CD1c-positive myeloid dendritic cell (primary cell): ENCODE measurements at regions not wholly inside any gene's neighbourhood (a gene's known extent, or its start where the extent isn't known, plus 50 kb on each side); places are given as distances from the start of the nearest gene placed in this dataset.
A peak's percentile ranks its signal among the peaks of the same experiment; 100 is the strongest.
"Not testable (repeated sequence)": the region's sequence is repeated elsewhere in the genome, so short reads cannot be mapped to it uniquely, and the experiment has no call there.

Experiments
- DNase-seq: peaks from one replicate; pipeline ENCODE4 v3.0.0-alpha.2; 2016; ENCODE audit errors: extremely low spot score

GRCh38 chr1:214143006-214143992 lies 137.7 kb upstream of the SMYD2 start:
- DNase-seq = no peak

GRCh38 chr1:214144521-214144920 lies 136.4 kb upstream of the SMYD2 start:
- DNase-seq = not testable (repeated sequence)

GRCh38 chr1:214146523-214146922 lies 134.4 kb upstream of the SMYD2 start:
- DNase-seq = no peak

- DNase-seq = no peak
These were observed 126.2 kb upstream of the SMYD2 start for GRCh38 chr1:214154596-214155292.

GRCh38 chr1:214155987-214156625 lies 124.9 kb upstream of the SMYD2 start:
- DNase-seq = no peak

- DNase-seq = no peak
These were observed 116.8 kb upstream of the SMYD2 start for GRCh38 chr1:214164173-214164572.

- DNase-seq = no peak
These were observed 115.0 kb upstream of the SMYD2 start for GRCh38 chr1:214165850-214166374.

GRCh38 chr1:214174508-214175199 lies 106.3 kb upstream of the SMYD2 start:
- no peak for DNase-seq

- no peak for DNase-seq
These were observed 102.9 kb upstream of the SMYD2 start for GRCh38 chr1:214178102-214178501.

- no peak for DNase-seq
These were observed 96.0 kb upstream of the SMYD2 start for GRCh38 chr1:214184992-214185391.

- no peak for DNase-seq
These were observed 94.7 kb upstream of the SMYD2 start for GRCh38 chr1:214186103-214186824.

GRCh38 chr1:214187121-214187900 lies 93.6 kb upstream of the SMYD2 start:
- no peak for DNase-seq

GRCh38 chr1:214187933-214188332 lies 93.0 kb upstream of the SMYD2 start:
- no peak for DNase-seq

- DNase-seq = no peak
These were observed 92.1 kb upstream of the SMYD2 start for GRCh38 chr1:214188835-214189234.

GRCh38 chr1:214192825-214193643 lies 87.9 kb upstream of the SMYD2 start:
- DNase-seq = no peak

GRCh38 chr1:214193691-214194090 lies 87.3 kb upstream of the SMYD2 start:
- no peak for DNase-seq

GRCh38 chr1:214198571-214198970 lies 82.4 kb upstream of the SMYD2 start:
- DNase-seq = peak; percentile 29

GRCh38 chr1:214199585-214199984 lies 81.4 kb upstream of the SMYD2 start:
- DNase-seq = no peak

- DNase-seq = no peak
These were observed 78.0 kb upstream of the SMYD2 start for GRCh38 chr1:214202992-214203391.
